Caco-2 (cell line): ENCODE measurements at regions not wholly inside any gene's neighbourhood (a gene's known extent, or its start where the extent isn't known, plus 50 kb on each side); places are given as distances from the start of the nearest gene placed in this dataset.
"Not testable (repeated sequence)": the region's sequence is repeated elsewhere in the genome, so short reads cannot be mapped to it uniquely, and the experiment has no call there.

Source experiments
- BruUV-seq: library from RNA; stranded (reverse); fragments of 400-500 nt; replicated peaks from 2 replicates; lab custom pipeline; 2021; lab: Mats Ljungman, UMichigan
- CTCF ChIA-PET: fragments of 300-600 bp; sonication (Branson Sonifier 250); formaldehyde crosslinking; loops from one replicate; lab custom pipeline; 2022; ENCODE audit warnings: antibody characterized with exemption; lab: Charles Lee
- POLR2A ChIA-PET: fragments of 300-600 bp; sonication (Branson Sonifier 250); formaldehyde crosslinking; loops from one replicate; lab custom pipeline; 2022; ENCODE audit warnings: antibody characterized with exemption; lab: Charles Lee
- DNase-seq, 2 experiments: peaks; one replicate each; pipeline versions ENCODE4 v3.0.0 to v3.0.0-alpha.2; 2020 to 2022
- H3K27me3 ChIP-seq: replicated peaks from 2 replicates; pipeline ENCODE4 v1.6.0; 2011; ENCODE audit warnings: low read length; ENCODE audit not compliant: control insufficient read depth, insufficient read depth
- H3K36me3 ChIP-seq: 2 replicates; pipeline ENCODE4 v1.5.1; 2011; ENCODE audit warnings: low read length; ENCODE audit not compliant: control insufficient read depth, insufficient read depth
- H3K4me1 ChIP-seq: fragments of 250-450 bp; sonication (Bioruptor Pico); 2 replicates; pipeline ENCODE4 v1.5.1; 2020; ENCODE audit warnings: mild to moderate bottlenecking
- H3K4me3 ChIP-seq: 2 replicates; pipeline ENCODE4 v1.5.1; 2011; ENCODE audit warnings: low read depth, mild to moderate bottlenecking, control low read depth, low read length
- H3K9me3 ChIP-seq: fragments of 250-450 bp; sonication (Bioruptor Pico); 2 replicates; pipeline ENCODE4 v1.5.1; 2020; ENCODE audit warnings: mild to moderate bottlenecking, moderate library complexity
- H3K27ac Mint-ChIP-seq: one replicate; pipeline ENCODE4 v1.8.0; 2022; ENCODE audit warnings: mixed read lengths; ENCODE audit not compliant: unreplicated experiment
- H3K27me3 Mint-ChIP-seq: one replicate; pipeline ENCODE4 v1.8.0; 2022; ENCODE audit warnings: mixed read lengths; ENCODE audit not compliant: insufficient read depth, unreplicated experiment
- H3K36me3 Mint-ChIP-seq: one replicate; pipeline ENCODE4 v1.8.0; 2022; ENCODE audit warnings: mild to moderate bottlenecking, mixed read lengths; ENCODE audit not compliant: insufficient read depth, unreplicated experiment
- H3K4me1 Mint-ChIP-seq: one replicate; pipeline ENCODE4 v1.8.0; 2022; ENCODE audit warnings: low read depth, mixed read lengths; ENCODE audit not compliant: unreplicated experiment
- H3K4me3 Mint-ChIP-seq: one replicate; pipeline ENCODE4 v1.8.0; 2022; ENCODE audit warnings: mild to moderate bottlenecking, moderate library complexity, mixed read lengths; ENCODE audit not compliant: unreplicated experiment
- H3K9me3 Mint-ChIP-seq: one replicate; pipeline ENCODE4 v1.8.0; 2022; ENCODE audit warnings: mixed read lengths; ENCODE audit not compliant: unreplicated experiment
- intact Hi-C: fragments of 100-400 bp; cut with micrococcal nuclease; formaldehyde crosslinking; loops from one replicate; pipeline ENCODE4 v1.10.0; 2022; ENCODE audit not compliant: unreplicated experiment
- TF ChIP-seq, protein P1 (sequence below), 2 experiments: fragments of 200-600 bp in 1 of 2; IDR thresholded peaks; 1 replicate in 1 of 2; 2 replicates in 1 of 2; pipeline versions ENCODE4 v1.5.1 to v1.8.0; 2011 to 2022; ENCODE audit warnings: antibody characterized with exemption in 1 of 2, control low read depth in 1 of 2, inconsistent platforms in 1 of 2, low read depth in 1 of 2, low read length in 1 of 2, mild to moderate bottlenecking in 1 of 2, moderate library complexity in 1 of 2; ENCODE audit not compliant: insufficient read depth in 1 of 2, severe bottlenecking in 1 of 2, unreplicated experiment in 1 of 2

DNA sequence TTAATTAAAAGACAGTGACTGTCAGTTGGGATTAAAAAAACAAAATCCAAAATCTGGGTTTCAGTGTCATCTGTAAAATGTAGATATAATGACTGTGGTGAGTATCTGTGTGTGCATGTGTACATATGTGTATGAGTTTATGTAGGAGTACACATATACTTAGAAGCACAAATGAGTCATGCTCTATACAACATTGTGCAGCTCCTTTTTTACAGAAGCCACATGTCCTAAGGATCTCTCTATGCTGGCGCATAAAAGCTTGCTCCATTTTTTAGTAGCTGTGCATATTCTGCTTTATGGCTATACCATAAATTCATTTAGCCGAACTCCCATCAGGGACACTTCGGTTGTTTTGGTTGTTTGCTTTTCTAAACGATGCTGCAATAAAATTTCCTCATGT is 125.2 kb upstream of the EEF2KMT start:
- ChIA-PET CTCF (no interaction called here), POLR2A (no interaction called here)
- no peak for DNase-seq
- TF ChIP-seq, protein P1, sequence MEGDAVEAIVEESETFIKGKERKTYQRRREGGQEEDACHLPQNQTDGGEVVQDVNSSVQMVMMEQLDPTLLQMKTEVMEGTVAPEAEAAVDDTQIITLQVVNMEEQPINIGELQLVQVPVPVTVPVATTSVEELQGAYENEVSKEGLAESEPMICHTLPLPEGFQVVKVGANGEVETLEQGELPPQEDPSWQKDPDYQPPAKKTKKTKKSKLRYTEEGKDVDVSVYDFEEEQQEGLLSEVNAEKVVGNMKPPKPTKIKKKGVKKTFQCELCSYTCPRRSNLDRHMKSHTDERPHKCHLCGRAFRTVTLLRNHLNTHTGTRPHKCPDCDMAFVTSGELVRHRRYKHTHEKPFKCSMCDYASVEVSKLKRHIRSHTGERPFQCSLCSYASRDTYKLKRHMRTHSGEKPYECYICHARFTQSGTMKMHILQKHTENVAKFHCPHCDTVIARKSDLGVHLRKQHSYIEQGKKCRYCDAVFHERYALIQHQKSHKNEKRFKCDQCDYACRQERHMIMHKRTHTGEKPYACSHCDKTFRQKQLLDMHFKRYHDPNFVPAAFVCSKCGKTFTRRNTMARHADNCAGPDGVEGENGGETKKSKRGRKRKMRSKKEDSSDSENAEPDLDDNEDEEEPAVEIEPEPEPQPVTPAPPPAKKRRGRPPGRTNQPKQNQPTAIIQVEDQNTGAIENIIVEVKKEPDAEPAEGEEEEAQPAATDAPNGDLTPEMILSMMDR (IDR thresholded peaks at IDR 0.05; ENCODE audit: insufficient read depth in 1 of 2, low read depth in 1 of 2, low read length in 1 of 2, severe bottlenecking in 1 of 2, unreplicated experiment in 1 of 2) = no peak
- H3K4me1 Mint-ChIP-seq = no peaks in the 10 kb centered on the region
- H3K4me1 ChIP-seq = no peaks in the 10 kb centered on the region
- peaks cover 9% of the 10 kb centered on the region for H3K27me3 Mint-ChIP-seq
- H3K9me3 ChIP-seq = no peaks in the 10 kb centered on the region
- no peak overlapping the region for H3K27ac Mint-ChIP-seq
- no peaks in the 10 kb centered on the region for H3K36me3 ChIP-seq
- no peak overlapping the region for H3K4me3 Mint-ChIP-seq
- BruUV-seq = no TSS peak
- no peak overlapping the region for H3K4me3 ChIP-seq
- no peaks in the 10 kb centered on the region for H3K27me3 ChIP-seq
- H3K9me3 Mint-ChIP-seq = no peaks in the 10 kb centered on the region
- H3K36me3 Mint-ChIP-seq = no peaks in the 10 kb centered on the region
- intact Hi-C loops = no loop called here

DNA sequence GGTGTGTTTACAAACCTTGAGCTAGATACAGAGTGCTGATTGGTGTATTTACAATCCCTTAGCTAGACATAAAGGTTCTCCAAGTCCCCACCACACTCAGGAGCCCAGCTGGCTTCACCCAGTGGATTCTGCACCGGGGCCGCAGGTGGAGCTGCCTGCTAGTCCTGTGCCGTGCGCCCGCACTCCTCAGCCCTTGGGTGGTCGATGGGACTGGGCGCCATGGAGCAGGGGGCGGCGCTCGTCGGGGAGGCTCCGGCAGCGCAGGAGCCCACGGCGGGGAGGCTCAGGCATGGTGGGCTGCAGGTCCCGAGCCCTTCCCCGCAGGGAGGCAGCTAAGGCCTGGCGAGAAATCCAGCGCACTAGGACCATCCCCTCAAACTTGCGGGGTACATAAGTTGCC is 124.2 kb upstream of the EEF2KMT start:
- H3K36me3 Mint-ChIP-seq, CTCF ChIA-PET: not testable (repeated sequence)

DNA sequence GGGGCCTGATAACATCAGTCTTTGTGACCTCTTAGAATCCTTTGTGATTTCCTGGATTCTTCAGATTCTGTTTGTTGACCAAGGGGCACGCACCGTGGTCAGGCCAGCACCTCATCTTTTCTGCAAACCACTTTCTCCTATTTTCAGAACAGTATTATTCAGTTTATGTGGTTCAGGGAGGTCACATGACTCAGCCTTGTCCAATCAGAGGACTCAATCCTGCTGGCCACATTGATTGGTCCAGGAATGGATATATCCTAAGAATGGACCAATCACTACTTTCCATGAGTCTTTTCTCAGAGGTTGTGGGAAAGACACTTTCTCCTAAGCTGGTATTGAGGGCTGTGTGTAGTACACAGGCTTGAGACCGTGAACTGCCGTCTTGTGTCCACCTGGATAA is 123.1 kb upstream of the EEF2KMT start:
- Histone ChIP-seq H3K27me3 (no peaks in the 10 kb centered on the region), H3K4me3 (no peak overlapping the region), H3K9me3 (no peaks in the 10 kb centered on the region), H3K36me3 (no peaks in the 10 kb centered on the region), H3K4me1 (no peaks in the 10 kb centered on the region)
- TF ChIP-seq, protein P1 (IDR thresholded peaks at IDR 0.05; ENCODE audit: insufficient read depth in 1 of 2, low read depth in 1 of 2, low read length in 1 of 2, severe bottlenecking in 1 of 2, unreplicated experiment in 1 of 2) = no peak
- Mint-ChIP-seq H3K9me3 (no peaks in the 10 kb centered on the region), H3K27ac (no peak overlapping the region), H3K36me3 (no peaks in the 10 kb centered on the region), H3K4me3 (no peak overlapping the region), H3K4me1 (no peaks in the 10 kb centered on the region), H3K27me3 (peaks cover 10% of the 10 kb centered on the region)
- ChIA-PET POLR2A (no interaction called here), CTCF (no interaction called here)
- intact Hi-C loops = no loop called here
- no TSS peak for BruUV-seq
- no peak for DNase-seq

More for the DNA sequence above, 124.2 kb upstream of the EEF2KMT start:
- H3K9me3 Mint-ChIP-seq, DNase-seq, BruUV-seq, intact Hi-C loops, H3K27me3 ChIP-seq, H3K4me3 ChIP-seq, H3K27me3 Mint-ChIP-seq, H3K4me1 ChIP-seq, H3K4me3 Mint-ChIP-seq, H3K36me3 ChIP-seq, H3K9me3 ChIP-seq, H3K27ac Mint-ChIP-seq, H3K4me1 Mint-ChIP-seq, POLR2A ChIA-PET: not testable (repeated sequence)
